Karpas-422 (cell line): ENCODE measurements at regions not wholly inside any gene's neighbourhood (a gene's known extent, or its start where the extent isn't known, plus 50 kb on each side); places are given as distances from the start of the nearest gene placed in this dataset.
"Not testable (repeated sequence)": the region's sequence is repeated elsewhere in the genome, so short reads cannot be mapped to it uniquely, and the experiment has no call there.

Experiments
- DNase-seq: peaks from one replicate; pipeline ENCODE4 v3.0.0-alpha.2; 2015
- H2AFZ ChIP-seq: fragments of 200-600 bp; sonication (generic); 2 replicates; pipeline ENCODE4 v1.6.1; 2014; ENCODE audit warnings: antibody characterized with exemption, low read length, mixed read lengths
- H3K27ac ChIP-seq: fragments of 200-600 bp; sonication (generic); 2 replicates; pipeline ENCODE4 v1.5.1; 2014; ENCODE audit warnings: mild to moderate bottlenecking, low read length, moderate library complexity
- H3K27me3 ChIP-seq: fragments of 200-600 bp; sonication (generic); 2 replicates; pipeline ENCODE4 v1.6.1; 2014; ENCODE audit warnings: low read length, mixed read lengths
- H3K36me3 ChIP-seq: fragments of 200-600 bp; sonication (generic); 2 replicates; pipeline ENCODE4 v1.6.1; 2014; ENCODE audit warnings: low read length, mixed read lengths; ENCODE audit not compliant: insufficient read depth
- H3K4me1 ChIP-seq: fragments of 200-600 bp; sonication (generic); 2 replicates; pipeline ENCODE4 v1.6.1; 2014; ENCODE audit warnings: mild to moderate bottlenecking, low read length, mixed read lengths
- H3K4me2 ChIP-seq: fragments of 200-600 bp; sonication (generic); 2 replicates; pipeline ENCODE4 v1.6.1; 2014; ENCODE audit warnings: low read length, low read depth, mild to moderate bottlenecking; ENCODE audit not compliant: poor library complexity, severe bottlenecking
- H3K4me3 ChIP-seq: fragments of 200-600 bp; sonication (generic); 2 replicates; pipeline ENCODE4 v1.5.1; 2014; ENCODE audit warnings: mild to moderate bottlenecking, antibody characterized with exemption, low read length, mixed read lengths
- H3K79me2 ChIP-seq: fragments of 200-600 bp; sonication (generic); 2 replicates; pipeline ENCODE4 v1.6.1; 2014; ENCODE audit warnings: mild to moderate bottlenecking, low read length, mixed read lengths
- H3K9ac ChIP-seq: fragments of 200-600 bp; sonication (generic); 2 replicates; pipeline ENCODE4 v1.6.0; 2014; ENCODE audit warnings: low read length
- H3K9me2 ChIP-seq: fragments of 200-600 bp; sonication (generic), shearing (Covaris generic); replicated peaks from 2 replicates; pipeline ENCODE4 v1.6.0; 2014; ENCODE audit warnings: mild to moderate bottlenecking, low read length, moderate library complexity; ENCODE audit not compliant: insufficient read depth
- H3K9me3 ChIP-seq: fragments of 300-700, 200-600 bp; sonication (generic); 2 replicates; pipeline ENCODE4 v1.6.1; 2014; ENCODE audit warnings: low read length, mixed read lengths
- H4K20me1 ChIP-seq: fragments of 200-600 bp; sonication (generic); 2 replicates; pipeline ENCODE4 v1.6.1; 2014; ENCODE audit warnings: mild to moderate bottlenecking, antibody characterized with exemption, low read length, low read depth; ENCODE audit not compliant: insufficient read depth

- Histone ChIP-seq H3K9ac (no peak overlapping the region), H3K9me2 (no peaks in the 10 kb centered on the region; the same call in 1 of the 2 replicates), H3K27ac (no peak overlapping the region), H3K4me1 (no peaks in the 10 kb centered on the region), H3K4me2 (no peak overlapping the region), H4K20me1 (no peaks in the 10 kb centered on the region), H3K9me3 (no peaks in the 10 kb centered on the region), H3K79me2 (no peaks in the 10 kb centered on the region), H3K4me3 (no peak overlapping the region), H3K27me3 (no peaks in the 10 kb centered on the region), H2AFZ (no peak overlapping the region), H3K36me3 (no peaks in the 10 kb centered on the region)
- DNase-seq = no peak
Measured at GRCh38 chr6:120779441-120779840, 554.8 kb downstream of the TBC1D32 start.

GRCh38 chr6:120775698-120776097 is 558.6 kb downstream of the TBC1D32 start:
- H3K79me2 ChIP-seq = no peaks in the 10 kb centered on the region
- no peak overlapping the region for H3K4me3 ChIP-seq
- H4K20me1 ChIP-seq = no peaks in the 10 kb centered on the region
- no peak overlapping the region for H3K9ac ChIP-seq
- H3K4me2 ChIP-seq = no peak overlapping the region
- no peak overlapping the region for H3K27ac ChIP-seq
- no peak for DNase-seq
- no peaks in the 10 kb centered on the region for H3K9me3 ChIP-seq
- H3K27me3 ChIP-seq = no peaks in the 10 kb centered on the region
- no peaks in the 10 kb centered on the region for H3K36me3 ChIP-seq
- H2AFZ ChIP-seq = no peak overlapping the region
- no peaks in the 10 kb centered on the region; the same call in 1 of the 2 replicates for H3K9me2 ChIP-seq
- no peaks in the 10 kb centered on the region for H3K4me1 ChIP-seq

- Histone ChIP-seq H3K4me2 (no peak overlapping the region), H3K27ac (no peak overlapping the region), H3K9ac (no peak overlapping the region), H3K4me1 (no peaks in the 10 kb centered on the region), H3K9me3 (no peaks in the 10 kb centered on the region), H3K27me3 (no peaks in the 10 kb centered on the region), H3K4me3 (no peak overlapping the region), H2AFZ (no peak overlapping the region), H3K9me2 (no peaks in the 10 kb centered on the region; the same call in 1 of the 2 replicates), H4K20me1 (no peaks in the 10 kb centered on the region), H3K79me2 (no peaks in the 10 kb centered on the region), H3K36me3 (no peaks in the 10 kb centered on the region)
- no peak for DNase-seq
Measured at GRCh38 chr6:120774275-120774674, 560.0 kb downstream of the TBC1D32 start.

- Histone ChIP-seq H3K79me2 (no peaks in the 10 kb centered on the region), H3K4me3 (no peak overlapping the region), H2AFZ (no peak overlapping the region), H3K27me3 (no peaks in the 10 kb centered on the region), H3K9me2 (no peaks in the 10 kb centered on the region; the same call in 1 of the 2 replicates), H3K36me3 (no peaks in the 10 kb centered on the region), H3K4me2 (no peak overlapping the region), H4K20me1 (no peaks in the 10 kb centered on the region), H3K27ac (no peak overlapping the region), H3K9me3 (no peaks in the 10 kb centered on the region), H3K4me1 (no peaks in the 10 kb centered on the region), H3K9ac (no peak overlapping the region)
- no peak for DNase-seq
Measured at GRCh38 chr6:120771019-120771418, 563.3 kb downstream of the TBC1D32 start.

- Histone ChIP-seq H3K79me2 (no peaks in the 10 kb centered on the region), H3K4me2 (no peak overlapping the region)
Measured at GRCh38 chr6:120764312-120764711, 570.0 kb downstream of the TBC1D32 start.

GRCh38 chr6:120759570-120759969 is 574.7 kb downstream of the TBC1D32 start:
- no peak overlapping the region for H2AFZ ChIP-seq
- H3K9me3 ChIP-seq = no peaks in the 10 kb centered on the region
- no peak for DNase-seq
- no peaks in the 10 kb centered on the region for H3K36me3 ChIP-seq
- no peaks in the 10 kb centered on the region for H3K27me3 ChIP-seq
- H3K27ac ChIP-seq = no peak overlapping the region
- H4K20me1 ChIP-seq = no peaks in the 10 kb centered on the region
- H3K79me2 ChIP-seq = no peaks in the 10 kb centered on the region
- H3K4me2 ChIP-seq = no peak overlapping the region
- H3K9me2 ChIP-seq = no peaks in the 10 kb centered on the region
- H3K4me3 ChIP-seq = no peak overlapping the region
- no peaks in the 10 kb centered on the region for H3K4me1 ChIP-seq
- H3K9ac ChIP-seq = no peak overlapping the region

More at GRCh38 chr6:120764312-120764711, 570.0 kb downstream of the TBC1D32 start:
- H3K36me3 ChIP-seq = no peaks in the 10 kb centered on the region
- H3K9ac ChIP-seq = no peak overlapping the region
- H3K4me1 ChIP-seq = no peaks in the 10 kb centered on the region
- H3K27me3 ChIP-seq = no peaks in the 10 kb centered on the region
- no peak overlapping the region for H3K27ac ChIP-seq
- no peak overlapping the region for H2AFZ ChIP-seq
- H3K9me2 ChIP-seq = no peaks in the 10 kb centered on the region
- no peak overlapping the region for H3K4me3 ChIP-seq
- no peaks in the 10 kb centered on the region for H4K20me1 ChIP-seq
- DNase-seq = no peak
- H3K9me3 ChIP-seq = no peaks in the 10 kb centered on the region

- not testable (repeated sequence) for H2AFZ ChIP-seq, H4K20me1 ChIP-seq, H3K4me3 ChIP-seq, DNase-seq, H3K9ac ChIP-seq, H3K27ac ChIP-seq, H3K79me2 ChIP-seq, H3K27me3 ChIP-seq, H3K4me1 ChIP-seq, H3K9me3 ChIP-seq, H3K36me3 ChIP-seq, H3K9me2 ChIP-seq, H3K4me2 ChIP-seq
Measured at GRCh38 chr6:120748574-120748973, 585.7 kb downstream of the TBC1D32 start.

- Histone ChIP-seq H4K20me1 (no peaks in the 10 kb centered on the region), H3K36me3 (no peaks in the 10 kb centered on the region), H3K9me2 (no peaks in the 10 kb centered on the region), H3K27me3 (no peaks in the 10 kb centered on the region), H3K4me1 (no peaks in the 10 kb centered on the region), H3K4me2 (no peak overlapping the region), H3K79me2 (no peaks in the 10 kb centered on the region), H3K9me3 (no peaks in the 10 kb centered on the region), H3K9ac (no peak overlapping the region), H2AFZ (no peak overlapping the region), H3K4me3 (no peak overlapping the region), H3K27ac (no peak overlapping the region)
- no peak for DNase-seq
Measured at GRCh38 chr6:120736740-120737139, 597.5 kb downstream of the TBC1D32 start.

GRCh38 chr6:120735641-120736040 is 598.6 kb downstream of the TBC1D32 start:
- H4K20me1 ChIP-seq = no peaks in the 10 kb centered on the region
- H3K36me3 ChIP-seq = no peaks in the 10 kb centered on the region
- H3K4me3 ChIP-seq = no peak overlapping the region
- no peak for DNase-seq
- no peak overlapping the region for H3K4me2 ChIP-seq
- no peaks in the 10 kb centered on the region for H3K4me1 ChIP-seq
- H3K79me2 ChIP-seq = no peaks in the 10 kb centered on the region
- H3K27me3 ChIP-seq = no peaks in the 10 kb centered on the region
- H3K9me2 ChIP-seq = no peaks in the 10 kb centered on the region
- H3K9ac ChIP-seq = no peak overlapping the region
- no peak overlapping the region for H2AFZ ChIP-seq
- no peak overlapping the region for H3K27ac ChIP-seq
- no peaks in the 10 kb centered on the region for H3K9me3 ChIP-seq
